Ishikawa (cell line): ENCODE measurements at regions not wholly inside any gene's neighbourhood (a gene's known extent, or its start where the extent isn't known, plus 50 kb on each side); places are given as distances from the start of the nearest gene placed in this dataset.

Source experiments
- CEBPB ChIP-seq: IDR thresholded peaks from 2 replicates; pipeline ENCODE4 v1.6.1; 2012
- EGR1 ChIP-seq: IDR thresholded peaks from 2 replicates; pipeline ENCODE4 v1.6.1; 2012
- REST ChIP-seq: IDR thresholded peaks from 2 replicates; pipeline ENCODE4 v1.6.1; 2012; ENCODE audit warnings: low read depth, mild to moderate bottlenecking
- TAF1 ChIP-seq: IDR thresholded peaks from 2 replicates; pipeline ENCODE4 v1.6.1; 2012; ENCODE audit warnings: low read depth, mild to moderate bottlenecking
- TEAD4 ChIP-seq: IDR thresholded peaks from 2 replicates; pipeline ENCODE4 v1.6.1; 2012
- TF ChIP-seq, protein P1 (sequence below): IDR thresholded peaks from 2 replicates; pipeline ENCODE4 v1.6.1; 2012

GRCh38 chr6:40693768-40694167 lies 106.6 kb upstream of the LRFN2 start:
- TF ChIP-seq REST (no peak), EGR1 (no peak), TEAD4 (no peak), TAF1 (no peak), CEBPB (no peak)
- TF ChIP-seq, protein P1, sequence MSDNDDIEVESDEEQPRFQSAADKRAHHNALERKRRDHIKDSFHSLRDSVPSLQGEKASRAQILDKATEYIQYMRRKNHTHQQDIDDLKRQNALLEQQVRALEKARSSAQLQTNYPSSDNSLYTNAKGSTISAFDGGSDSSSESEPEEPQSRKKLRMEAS = no peak
